Immature natural killer cell (primary cell): ENCODE measurements at regions not wholly inside any gene's neighbourhood (a gene's known extent, or its start where the extent isn't known, plus 50 kb on each side); places are given as distances from the start of the nearest gene placed in this dataset.

Source experiments
- DNase-seq, 3 donors: peaks; one replicate each; pipeline ENCODE4 v3.0.0; 2022; ENCODE audit warnings: mixed read lengths in 1 of 3
- H3K27ac Mint-ChIP-seq, 6 donors: one replicate each; pipeline ENCODE4 v1.8.0; 2020; ENCODE audit warnings: mixed read lengths in 6 of 6, mild to moderate bottlenecking in 5 of 6, inconsistent platforms in 4 of 6, moderate library complexity in 3 of 6
- H3K27me3 Mint-ChIP-seq, 3 donors: one replicate each; pipeline ENCODE4 v1.8.0; 2020 to 2021; ENCODE audit warnings: low read depth in 3 of 3, mild to moderate bottlenecking in 3 of 3, mixed read lengths in 3 of 3, moderate library complexity in 3 of 3, inconsistent platforms in 1 of 3
- H3K36me3 Mint-ChIP-seq, 3 donors: one replicate each; pipeline ENCODE4 v1.8.0; 2020; ENCODE audit warnings: mixed read lengths in 3 of 3, inconsistent platforms in 2 of 3, mild to moderate bottlenecking in 2 of 3
- H3K4me1 Mint-ChIP-seq, 2 donors: one replicate each; pipeline ENCODE4 v1.8.0; 2020; ENCODE audit warnings: inconsistent platforms in 2 of 2, mild to moderate bottlenecking in 2 of 2, mixed read lengths in 2 of 2, moderate library complexity in 1 of 2
- H3K4me3 Mint-ChIP-seq, 5 donors: one replicate each; pipeline ENCODE4 v1.8.0; 2020; ENCODE audit warnings: mild to moderate bottlenecking in 5 of 5, mixed read lengths in 5 of 5, inconsistent platforms in 3 of 5, moderate library complexity in 3 of 5
- H3K9me3 Mint-ChIP-seq, 6 donors: one replicate each; pipeline ENCODE4 v1.8.0; 2020; ENCODE audit warnings: mild to moderate bottlenecking in 6 of 6, mixed read lengths in 6 of 6, inconsistent platforms in 4 of 6, moderate library complexity in 3 of 6

GRCh38 chr21:38669186-38669585 lies 136.5 kb upstream of the ETS2 start:
- H3K27ac Mint-ChIP-seq, result no peak overlapping the region
- H3K4me3 Mint-ChIP-seq, result no peak overlapping the region
- DNase-seq, result no peak
- H3K27me3 Mint-ChIP-seq, result peaks cover 2 to 19% (median 5%) of the 10 kb centered on the region in 3 donors
- H3K4me1 Mint-ChIP-seq, result no peaks in the 10 kb centered on the region
- no peaks in the 10 kb centered on the region for H3K36me3 Mint-ChIP-seq
- no peaks in the 10 kb centered on the region for H3K9me3 Mint-ChIP-seq

DNA sequence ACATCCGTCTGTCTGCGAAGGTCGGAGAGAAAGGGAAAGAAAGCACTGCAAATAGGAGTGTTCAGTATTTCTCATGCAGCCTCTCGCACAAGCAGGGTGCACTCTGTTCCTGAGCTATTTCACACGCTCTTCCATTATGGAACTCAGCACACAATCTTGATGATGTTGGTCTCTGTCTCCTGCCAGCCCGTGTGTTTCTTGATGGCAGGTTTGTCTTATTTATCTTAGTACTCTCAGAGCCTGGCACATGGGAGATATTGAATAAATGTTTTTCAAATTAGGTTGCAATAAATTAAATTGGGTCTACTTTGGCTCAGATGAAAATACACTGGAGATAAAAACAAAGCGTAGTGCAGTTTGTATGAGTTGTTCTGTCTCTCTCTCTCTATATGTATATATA lies 134.9 kb upstream of the ETS2 start:
- H3K27ac Mint-ChIP-seq, result no peak overlapping the region
- no peak for DNase-seq
- no peaks in the 10 kb centered on the region for H3K4me1 Mint-ChIP-seq
- H3K36me3 Mint-ChIP-seq, result no peaks in the 10 kb centered on the region
- H3K4me3 Mint-ChIP-seq, result no peak overlapping the region
- peaks cover 2 to 15% (median 3%) of the 10 kb centered on the region in 3 donors for H3K27me3 Mint-ChIP-seq
- H3K9me3 Mint-ChIP-seq, result no peaks in the 10 kb centered on the region

DNA sequence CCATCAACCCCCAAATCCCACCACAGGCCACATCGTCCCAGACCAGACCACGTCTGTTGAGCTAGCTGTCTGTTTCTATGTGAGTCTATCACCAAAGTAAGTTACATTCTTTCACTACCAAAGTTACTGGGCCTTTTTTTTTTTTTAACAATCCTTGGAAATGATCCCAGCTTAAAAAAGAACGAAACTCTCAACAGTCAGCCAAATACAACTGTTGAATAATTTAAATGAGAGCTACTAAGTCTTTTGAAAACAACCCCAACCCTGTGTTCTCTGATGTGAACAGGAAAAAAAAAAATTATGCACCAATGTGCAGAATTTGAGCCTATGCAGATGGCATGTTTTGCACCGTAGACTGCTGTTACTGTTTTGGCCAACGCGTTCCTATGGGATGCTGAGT lies 134.0 kb upstream of the ETS2 start:
- H3K27ac Mint-ChIP-seq, result no peak overlapping the region

GRCh38 chr21:38675182-38675824 lies 130.4 kb upstream of the ETS2 start:
- H3K27ac Mint-ChIP-seq, result no peak overlapping the region
- H3K9me3 Mint-ChIP-seq, result no peaks in the 10 kb centered on the region
- no peaks in the 10 kb centered on the region for H3K36me3 Mint-ChIP-seq
- peaks cover under 1 to 14% (median 5%) of the 10 kb centered on the region in 3 donors for H3K27me3 Mint-ChIP-seq
- peaks cover 11 to 15% of the 10 kb centered on the region in 2 donors for H3K4me1 Mint-ChIP-seq
- DNase-seq, result no peak
- H3K4me3 Mint-ChIP-seq, result no peak overlapping the region

More for the DNA sequence above, 134.0 kb upstream of the ETS2 start:
- no peaks in the 10 kb centered on the region for H3K4me1 Mint-ChIP-seq
- peaks cover 2 to 12% (median 3%) of the 10 kb centered on the region in 3 donors for H3K27me3 Mint-ChIP-seq
- no peak overlapping the region for H3K4me3 Mint-ChIP-seq
- H3K36me3 Mint-ChIP-seq, result no peaks in the 10 kb centered on the region
- no peaks in the 10 kb centered on the region for H3K9me3 Mint-ChIP-seq
- DNase-seq, result no peak

- no peaks in the 10 kb centered on the region for H3K9me3 Mint-ChIP-seq
- no peak overlapping the region for H3K4me3 Mint-ChIP-seq
- H3K27ac Mint-ChIP-seq, result no peak overlapping the region
- H3K4me1 Mint-ChIP-seq, result peaks cover 11 to 19% of the 10 kb centered on the region in 2 donors
- peaks cover 9 to 20% (median 11%) of the 10 kb centered on the region in 3 donors for H3K27me3 Mint-ChIP-seq
- no peak for DNase-seq
- no peaks in the 10 kb centered on the region for H3K36me3 Mint-ChIP-seq
These were observed 126.9 kb upstream of the ETS2 start for GRCh38 chr21:38678827-38679226.

- peaks cover 9 to 20% (median 11%) of the 10 kb centered on the region in 3 donors for H3K27me3 Mint-ChIP-seq
- H3K9me3 Mint-ChIP-seq, result no peaks in the 10 kb centered on the region
- peaks cover 11 to 19% of the 10 kb centered on the region in 2 donors for H3K4me1 Mint-ChIP-seq
- no peak overlapping the region for H3K27ac Mint-ChIP-seq
- DNase-seq, result peak; percentile 10 to 22 (median 21)
- no peaks in the 10 kb centered on the region for H3K36me3 Mint-ChIP-seq
- peak overlapping the region in 2 of 5 donors; percentile 8 to 31 for H3K4me3 Mint-ChIP-seq
These were observed 126.2 kb upstream of the ETS2 start for GRCh38 chr21:38679534-38679933.

- Mint-ChIP-seq H3K9me3 (no peaks in the 10 kb centered on the region), H3K4me1 (peaks cover 11 to 19% of the 10 kb centered on the region in 2 donors), H3K27ac (no peak overlapping the region), H3K27me3 (peaks cover 9 to 20% (median 14%) of the 10 kb centered on the region in 3 donors), H3K4me3 (no peak overlapping the region), H3K36me3 (no peaks in the 10 kb centered on the region)
- no peak for DNase-seq
These were observed 125.3 kb upstream of the ETS2 start for GRCh38 chr21:38680401-38680800.

DNA sequence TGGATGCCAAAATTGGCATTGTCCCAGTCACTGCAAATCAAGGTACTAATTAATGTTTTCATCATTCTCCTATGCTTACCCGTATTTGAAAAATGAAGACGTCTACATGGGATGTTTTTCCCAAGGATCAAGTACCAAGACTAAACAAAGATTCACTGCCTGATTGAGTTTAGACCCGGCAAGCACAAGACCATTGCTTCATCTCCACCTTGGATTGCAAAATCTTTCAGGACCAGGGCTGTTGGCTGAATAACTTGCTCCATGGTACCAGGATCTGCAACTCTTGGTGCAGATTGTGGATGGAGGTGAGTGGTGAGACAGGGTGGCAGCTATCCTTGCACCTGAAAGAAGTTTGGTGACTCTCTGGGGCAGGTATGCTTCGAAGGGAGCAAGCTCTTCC lies 122.5 kb upstream of the ETS2 start:
- no peaks in the 10 kb centered on the region for H3K9me3 Mint-ChIP-seq

GRCh38 chr21:38688068-38688467 lies 117.7 kb upstream of the ETS2 start:
- DNase-seq, result no peak
- Mint-ChIP-seq H3K4me3 (no peak overlapping the region), H3K36me3 (no peaks in the 10 kb centered on the region), H3K27me3 (peaks cover 2 to 9% (median 8%) of the 10 kb centered on the region in 3 donors), H3K27ac (no peak overlapping the region), H3K4me1 (no peaks in the 10 kb centered on the region), H3K9me3 (peaks cover 0 to 2% (median 0%) of the 10 kb centered on the region in 6 donors)

More for the DNA sequence above, 122.5 kb upstream of the ETS2 start:
- H3K27me3 Mint-ChIP-seq, result peaks cover 9 to 14% (median 14%) of the 10 kb centered on the region in 3 donors
- no peak overlapping the region for H3K4me3 Mint-ChIP-seq
- no peak overlapping the region for H3K27ac Mint-ChIP-seq
- no peak for DNase-seq
- H3K36me3 Mint-ChIP-seq, result no peaks in the 10 kb centered on the region
- peaks cover 11 to 19% of the 10 kb centered on the region in 2 donors for H3K4me1 Mint-ChIP-seq

GRCh38 chr21:38691631-38692030 lies 114.1 kb upstream of the ETS2 start:
- no peak for DNase-seq
- Mint-ChIP-seq H3K27ac (no peak overlapping the region), H3K4me3 (no peak overlapping the region), H3K36me3 (no peaks in the 10 kb centered on the region), H3K27me3 (peaks cover 4 to 12% (median 8%) of the 10 kb centered on the region in 3 donors), H3K9me3 (peaks cover 0 to 2% (median 0%) of the 10 kb centered on the region in 6 donors), H3K4me1 (no peaks in the 10 kb centered on the region)

GRCh38 chr21:38696579-38696978 lies 109.2 kb upstream of the ETS2 start:
- Mint-ChIP-seq H3K27me3 (peaks cover 5 to 13% (median 6%) of the 10 kb centered on the region in 3 donors), H3K4me3 (no peak overlapping the region), H3K27ac (no peak overlapping the region), H3K4me1 (no peaks in the 10 kb centered on the region), H3K36me3 (no peaks in the 10 kb centered on the region), H3K9me3 (peaks cover 0 to 2% (median 0%) of the 10 kb centered on the region in 6 donors)
- DNase-seq, result no peak

DNA sequence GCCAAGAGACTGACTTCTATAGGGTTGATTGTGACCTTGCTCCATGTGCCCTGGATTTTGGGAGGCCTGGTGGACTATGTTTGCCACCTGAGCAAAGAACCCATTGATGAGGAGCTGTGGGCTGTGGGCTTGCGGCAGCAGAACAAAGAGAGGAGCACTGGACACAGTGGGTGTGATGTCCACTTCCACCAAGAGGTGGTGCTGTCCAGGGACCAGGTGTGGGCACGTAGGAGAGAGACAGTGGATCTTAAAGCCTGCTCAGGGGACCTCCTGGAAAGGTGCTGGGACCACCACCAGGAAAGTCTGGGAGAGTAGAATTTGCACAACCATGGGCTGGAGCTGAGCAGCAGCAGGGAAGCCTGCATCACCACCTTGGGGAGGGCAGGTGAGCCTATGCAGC lies 106.7 kb upstream of the ETS2 start:
- H3K9me3 Mint-ChIP-seq, result no peaks in the 10 kb centered on the region

DNA sequence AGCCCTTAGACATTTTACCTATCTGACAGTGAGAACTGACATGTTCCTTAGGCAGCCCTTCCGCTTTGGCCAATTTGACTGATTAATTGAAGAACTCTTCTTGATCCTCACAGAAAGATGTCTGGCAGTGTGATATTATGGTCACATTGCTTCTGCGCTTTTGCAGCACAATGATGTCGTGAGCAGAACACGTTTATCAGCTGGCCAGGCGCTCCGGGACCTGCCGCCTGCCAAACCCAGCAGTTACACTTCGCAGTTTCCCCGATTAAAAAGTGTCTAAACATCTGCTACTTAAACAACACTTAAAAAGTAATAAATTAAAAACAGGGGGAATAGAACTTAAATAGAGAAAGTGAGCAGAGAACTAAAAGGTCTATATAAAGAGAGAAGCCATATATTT lies 103.5 kb upstream of the ETS2 start:
- Mint-ChIP-seq H3K36me3 (no peaks in the 10 kb centered on the region), H3K27me3 (peaks cover 0 to 10% (median 2%) of the 10 kb centered on the region in 3 donors), H3K9me3 (no peaks in the 10 kb centered on the region), H3K27ac (no peak overlapping the region), H3K4me3 (no peak overlapping the region), H3K4me1 (no peaks in the 10 kb centered on the region)
- no peak for DNase-seq

More for the DNA sequence above, 106.7 kb upstream of the ETS2 start:
- H3K27me3 Mint-ChIP-seq, result peaks cover 3 to 14% (median 3%) of the 10 kb centered on the region in 3 donors
- H3K36me3 Mint-ChIP-seq, result no peaks in the 10 kb centered on the region
- no peaks in the 10 kb centered on the region for H3K4me1 Mint-ChIP-seq
- DNase-seq, result no peak
- H3K27ac Mint-ChIP-seq, result no peak overlapping the region
- no peak overlapping the region for H3K4me3 Mint-ChIP-seq

DNA sequence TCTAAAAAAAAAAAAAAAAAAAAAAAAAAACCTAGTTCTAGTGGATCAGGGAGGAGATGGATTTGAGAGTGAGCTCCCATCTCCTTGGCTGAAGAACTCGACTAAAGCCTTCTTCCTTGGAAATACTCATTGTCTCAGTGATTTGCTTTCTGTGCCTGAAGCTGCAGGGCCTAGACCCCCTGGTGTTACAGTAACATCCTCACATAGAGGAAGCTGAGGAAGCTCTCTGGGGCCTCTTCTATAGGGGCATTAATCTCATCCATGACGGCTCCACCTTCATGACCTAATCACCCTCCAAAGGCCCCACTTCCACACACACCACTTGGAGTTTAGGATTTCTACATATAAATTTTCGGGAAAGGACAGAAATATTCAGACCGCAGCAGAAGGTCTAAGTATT lies 95.9 kb upstream of the ETS2 start:
- Mint-ChIP-seq H3K27ac (no peak overlapping the region), H3K9me3 (no peaks in the 10 kb centered on the region)

DNA sequence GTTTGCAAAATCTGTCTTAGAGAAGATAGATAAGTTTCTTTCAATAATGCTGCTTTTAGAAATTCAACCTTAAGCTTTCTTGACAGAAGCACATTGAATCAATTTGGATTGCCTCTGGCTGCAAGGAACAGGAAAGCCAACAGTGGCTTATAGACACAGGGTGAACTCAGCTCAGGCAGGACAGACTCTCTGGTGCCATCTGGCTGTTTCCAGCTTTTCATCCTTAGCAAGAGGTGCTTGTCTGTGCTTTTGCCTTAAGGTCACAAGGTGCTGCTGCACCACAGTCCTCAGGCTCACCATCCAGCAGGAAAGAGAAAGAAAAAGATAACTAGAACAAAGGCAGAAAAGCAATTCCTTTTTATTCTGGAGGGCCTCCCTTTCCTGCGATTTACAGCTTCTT lies 93.7 kb upstream of the ETS2 start:
- H3K36me3 Mint-ChIP-seq, result no peaks in the 10 kb centered on the region
- H3K27me3 Mint-ChIP-seq, result peaks cover 0 to 5% (median 4%) of the 10 kb centered on the region in 3 donors
- H3K9me3 Mint-ChIP-seq, result no peaks in the 10 kb centered on the region
- H3K4me3 Mint-ChIP-seq, result no peak overlapping the region
- H3K4me1 Mint-ChIP-seq, result no peaks in the 10 kb centered on the region
- no peak for DNase-seq
- H3K27ac Mint-ChIP-seq, result no peak overlapping the region

More for the DNA sequence above, 95.9 kb upstream of the ETS2 start:
- DNase-seq, result no peak
- Mint-ChIP-seq H3K4me3 (no peak overlapping the region), H3K27me3 (peaks cover 0 to 5% (median 4%) of the 10 kb centered on the region in 3 donors), H3K4me1 (no peaks in the 10 kb centered on the region), H3K36me3 (no peaks in the 10 kb centered on the region)
